Sigmoid colon (tissue), 4 donors: ENCODE measurements at regions not wholly inside any gene's neighbourhood (a gene's known extent, or its start where the extent isn't known, plus 50 kb on each side); places are given as distances from the start of the nearest gene placed in this dataset.

Source experiments
- CTCF ChIP-seq, 4 experiments: fragments of 450-650 bp in 3 of 4; fragments of 200-600 bp in 1 of 4; IDR thresholded peaks; one replicate each; pipeline ENCODE4 v1.5.1; 2016 to 2019; ENCODE audit warnings: antibody characterized with exemption in 4 of 4, mild to moderate bottlenecking in 3 of 4, moderate library complexity in 2 of 4
- EP300 ChIP-seq, 4 donors: sonication (generic); formaldehyde crosslinking; IDR thresholded peaks; one replicate each; pipeline ENCODE4 v1.6.1; 2017; ENCODE audit warnings: antibody characterized with exemption in 4 of 4
- POLR2A ChIP-seq, 2 donors: fragments of 450-650 bp; IDR thresholded peaks; one replicate each; pipeline ENCODE4 v1.6.1; 2016; ENCODE audit warnings: antibody characterized with exemption in 2 of 2, mild to moderate bottlenecking in 2 of 2, moderate library complexity in 2 of 2

- TF ChIP-seq CTCF (IDR thresholded peaks at IDR 0.05) (no peak), POLR2A (IDR thresholded peaks at IDR 0.05) (no peak), EP300 (IDR thresholded peaks at IDR 0.05) (no peak)
Observed at GRCh38 chr5:174398171-174398570, 326.2 kb upstream of the MSX2 start.
